Posterior cingulate gyrus (tissue), 11 donors: ENCODE measurements at regions not wholly inside any gene's neighbourhood (a gene's known extent, or its start where the extent isn't known, plus 50 kb on each side); places are given as distances from the start of the nearest gene placed in this dataset.
"Not testable (repeated sequence)": the region's sequence is repeated elsewhere in the genome, so short reads cannot be mapped to it uniquely, and the experiment has no call there.

Experiments used
- DNase-seq, 10 donors: peaks; one replicate each; pipeline versions ENCODE4 v3.0.0 to v3.0.0-alpha.2; 2020 to 2021; ENCODE audit warnings: mixed read lengths in 3 of 10
- intact Hi-C: fragments of 100-400 bp; cut with DNase I; formaldehyde crosslinking; loops from one replicate; pipeline ENCODE4 v1.15.1; 2023

- intact Hi-C loops: loop anchor here (2.0 to 5.0 kb wide), 3 partner anchors 164 to 319 kb away; no protein-coding TSS in a partner anchor
- no peak for DNase-seq
Measured at GRCh38 chr10:80697926-80698325, 160.2 kb downstream of the SH2D4B start.

DNA sequence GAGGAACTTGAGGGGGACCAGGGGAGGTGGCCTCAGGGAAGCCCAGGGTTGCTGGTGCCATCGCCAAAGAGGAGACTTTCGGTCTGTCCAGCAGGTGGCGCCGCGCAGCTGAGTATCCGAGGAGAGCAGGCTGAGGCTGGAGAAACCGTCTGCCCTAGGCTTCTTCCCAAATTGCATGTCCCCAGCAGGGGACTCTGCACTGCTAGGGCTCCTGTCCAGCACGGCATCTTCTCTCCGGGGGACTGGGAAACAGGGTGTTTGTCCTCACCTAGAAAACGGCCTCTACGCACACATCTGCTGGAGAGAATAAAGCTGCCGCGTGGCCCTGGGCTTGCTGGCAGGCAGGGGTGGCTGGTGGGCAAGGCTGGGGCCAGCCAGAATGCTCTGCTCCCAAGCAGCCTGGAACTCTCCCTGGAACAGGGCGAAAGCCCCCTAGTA lies 161.9 kb downstream of the SH2D4B start:
- DNase-seq: peak; percentile 74 to 97 (median 92)

DNA sequence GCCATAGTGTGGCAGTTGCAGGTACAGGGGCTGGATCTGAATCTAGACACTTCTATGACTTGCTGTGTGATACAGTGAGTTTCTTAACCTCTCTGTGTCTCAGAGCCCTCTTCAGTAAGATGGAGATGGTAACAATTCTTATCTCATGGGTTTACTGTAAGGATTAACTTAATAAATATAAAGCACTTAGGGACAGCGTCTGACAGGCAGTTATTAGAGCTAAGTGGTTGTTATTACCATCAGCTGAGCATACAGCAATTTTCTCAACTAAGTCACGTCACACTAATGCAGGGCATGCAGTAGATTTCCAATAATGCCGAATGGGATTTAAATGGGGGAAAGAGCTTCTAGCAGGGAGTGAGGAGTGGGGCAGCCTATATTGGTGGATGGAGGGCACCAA lies 162.6 kb downstream of the SH2D4B start:
- DNase-seq: no peak
- intact Hi-C loops: no loop called here

More for the DNA sequence above, 161.9 kb downstream of the SH2D4B start:
- intact Hi-C loops: loop anchor here (2.0 to 5.0 kb wide), 3 partner anchors 163 to 318 kb away; no protein-coding TSS in a partner anchor

DNA sequence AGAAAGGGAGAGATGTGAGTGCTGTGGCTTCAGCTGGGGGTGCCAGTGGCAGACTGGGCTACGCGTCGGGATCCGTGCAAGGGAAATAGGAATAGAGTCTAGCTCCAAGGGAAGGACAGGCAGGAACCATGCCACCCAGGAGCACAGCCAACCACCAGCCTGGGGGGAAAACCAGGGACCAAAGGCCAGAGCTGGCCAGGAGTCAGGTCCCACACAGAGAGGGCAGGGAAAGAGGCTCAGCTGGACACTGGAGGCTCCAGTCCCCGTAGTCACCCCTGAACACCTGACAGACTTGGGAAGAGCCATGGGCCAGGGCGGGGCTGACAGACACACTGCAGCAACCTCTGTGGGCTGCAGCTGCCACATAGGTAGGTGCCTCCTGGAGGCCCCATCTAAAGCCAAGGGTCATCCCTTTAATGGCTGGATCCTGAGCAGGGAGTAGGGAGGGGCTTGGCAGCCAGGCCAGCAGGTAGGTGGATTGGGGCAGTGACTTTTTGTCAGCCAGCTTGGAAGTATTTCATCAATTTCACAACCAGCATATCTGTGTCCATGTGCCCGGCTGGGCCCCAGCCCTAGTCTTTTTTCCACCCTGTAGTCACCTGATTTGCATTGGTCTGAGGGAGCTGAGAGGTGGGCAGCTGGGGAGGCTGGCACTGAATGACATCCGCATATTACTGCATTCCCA lies 163.2 kb downstream of the SH2D4B start:
- intact Hi-C loops: no loop called here
- no peak for DNase-seq

GRCh38 chr10:80701706-80702105 lies 164.0 kb downstream of the SH2D4B start:
- intact Hi-C loops: no loop called here
- DNase-seq: no peak

- DNase-seq: peak in 8 of 10 donors; percentile 62 to 93 (median 72)
- intact Hi-C loops: no loop called here
Measured at GRCh38 chr10:80702143-80702542, 164.4 kb downstream of the SH2D4B start.

- DNase-seq: no peak
- intact Hi-C loops: no loop called here
Measured at GRCh38 chr10:80705899-80706298, 168.2 kb downstream of the SH2D4B start.

DNA sequence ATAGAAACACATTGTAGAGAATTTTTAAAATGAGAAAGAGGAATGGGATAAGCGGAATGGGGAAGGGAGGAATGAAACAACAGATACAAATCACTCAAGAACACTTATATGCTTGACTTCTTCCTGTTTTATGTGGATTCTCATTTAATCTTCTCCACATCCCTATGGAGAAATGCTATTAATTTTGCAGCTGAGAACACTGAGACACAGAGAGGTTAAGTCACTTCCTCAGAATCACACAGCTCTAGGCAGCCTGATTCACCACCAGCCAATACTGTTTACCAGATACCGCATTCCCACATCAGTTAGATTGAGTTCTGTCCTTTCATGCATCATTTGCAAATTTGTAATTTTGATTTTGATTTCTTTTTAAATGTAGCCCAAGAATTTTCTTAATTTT lies 170.5 kb downstream of the SH2D4B start:
- no peak for DNase-seq
- intact Hi-C loops: no loop called here

GRCh38 chr10:80708808-80709207 lies 171.1 kb downstream of the SH2D4B start:
- no peak for DNase-seq
- intact Hi-C loops: no loop called here

DNA sequence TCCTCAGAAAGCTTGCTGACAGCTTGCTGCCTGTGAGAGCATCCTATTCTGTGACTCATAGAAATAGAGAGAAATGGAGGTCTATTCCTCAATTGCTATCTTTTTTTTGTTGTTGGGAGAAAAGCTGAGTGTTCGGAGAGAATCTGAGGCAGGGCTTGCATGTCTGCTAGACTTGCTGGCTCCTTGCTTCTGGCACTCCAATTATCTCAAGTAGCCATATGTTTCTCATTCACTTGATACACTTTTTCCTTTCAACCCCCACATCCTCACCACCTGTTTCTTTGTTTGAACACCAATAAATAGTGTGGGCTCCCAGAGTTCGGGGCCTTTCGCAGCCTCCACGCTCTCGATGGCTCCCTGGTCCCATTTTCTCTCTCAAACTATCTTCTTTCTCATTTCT lies 172.2 kb downstream of the SH2D4B start:
- intact Hi-C loops: no loop called here
- DNase-seq: no peak

DNA sequence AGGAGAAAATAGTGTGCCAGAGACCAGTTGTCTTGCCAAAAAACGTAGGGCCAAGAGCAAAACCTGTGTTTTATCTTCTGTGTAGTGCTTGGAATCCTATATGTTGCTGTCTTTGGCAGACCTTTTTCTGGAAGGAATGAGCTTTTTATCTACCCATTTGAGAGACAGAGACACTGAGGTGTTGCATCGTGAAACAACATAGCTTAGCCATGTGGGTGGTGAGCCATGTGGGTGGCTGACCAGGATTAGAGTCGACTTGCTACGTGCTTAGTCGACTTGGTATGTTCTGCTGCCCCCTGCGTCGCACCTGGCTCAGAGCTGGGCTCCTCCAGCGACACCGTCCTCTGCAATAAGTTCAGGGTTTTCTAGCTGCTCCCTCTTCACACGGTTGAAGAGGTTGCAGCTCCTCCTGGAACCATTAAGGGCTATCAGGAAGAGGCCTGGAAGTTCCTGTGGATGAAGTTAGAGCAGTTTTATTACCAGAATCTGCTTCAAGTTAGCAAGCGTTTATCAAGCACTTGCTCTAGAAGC lies 175.8 kb downstream of the SH2D4B start:
- DNase-seq: peak in 1 of 10 donors; percentile 34
- intact Hi-C loops: no loop called here

DNA sequence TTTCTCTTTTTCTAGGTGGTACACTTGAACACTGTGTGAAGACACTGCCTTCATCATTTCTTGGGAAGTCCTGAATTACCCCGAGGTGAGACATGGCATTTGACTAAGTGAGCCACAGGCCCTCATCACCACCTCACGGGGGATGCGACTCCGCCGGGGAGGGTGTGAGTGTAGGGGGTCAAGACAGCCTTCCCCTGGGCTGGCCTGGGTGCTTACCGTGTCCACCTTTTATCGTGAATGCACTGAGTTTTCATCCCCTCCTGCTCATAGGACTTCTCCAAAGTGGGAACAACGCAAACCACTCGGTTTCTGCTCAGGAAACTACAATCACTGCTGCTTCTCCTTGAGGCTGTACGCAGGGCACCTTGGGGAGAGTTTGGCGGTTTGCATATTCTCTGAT lies 176.9 kb downstream of the SH2D4B start:
- intact Hi-C loops: no loop called here
- DNase-seq: peak in 1 of 10 donors; percentile 70

DNA sequence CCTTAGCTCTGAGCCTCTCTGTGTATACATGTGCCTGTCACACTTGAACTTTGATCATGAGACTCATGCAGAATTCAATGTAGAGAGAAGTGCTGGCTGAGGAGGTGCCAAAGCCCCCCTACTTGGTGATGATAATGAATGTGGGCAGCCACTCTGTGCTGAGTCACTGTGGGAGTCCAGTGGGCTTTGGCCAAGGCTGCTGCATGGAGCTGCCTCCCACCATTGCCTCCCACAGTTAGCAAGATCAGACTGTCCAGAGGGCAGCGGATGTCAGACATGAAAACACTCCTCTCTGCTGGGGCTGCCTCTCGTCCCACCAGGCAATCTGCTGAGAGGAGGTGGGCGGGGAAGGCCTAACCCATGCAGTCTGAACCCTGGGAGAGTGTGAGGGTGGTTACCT lies 180.3 kb downstream of the SH2D4B start:
- DNase-seq: no peak
- intact Hi-C loops: no loop called here

DNA sequence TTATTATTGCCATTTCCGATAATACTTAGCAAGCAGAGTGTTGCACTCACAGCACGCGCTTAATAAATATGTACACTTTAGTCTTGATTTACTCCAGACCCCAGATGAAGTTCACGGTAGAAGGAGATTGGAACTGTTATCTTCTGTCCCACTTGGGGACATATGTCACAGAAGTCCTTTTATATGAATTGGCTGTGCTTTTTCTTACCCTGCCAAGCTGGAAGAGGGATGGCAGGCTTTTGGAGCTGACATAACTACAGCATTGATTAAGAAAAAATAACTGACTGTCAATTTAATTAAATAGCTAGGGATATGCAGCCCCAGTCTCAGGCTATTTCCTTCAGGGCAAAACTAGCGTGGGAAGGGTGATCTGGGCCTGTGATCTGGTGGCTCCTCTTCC lies 182.2 kb downstream of the SH2D4B start:
- DNase-seq: no peak
- intact Hi-C loops: no loop called here

- intact Hi-C loops: no loop called here
- DNase-seq: no peak
Measured at GRCh38 chr10:80720549-80720948, 182.8 kb downstream of the SH2D4B start.

DNA sequence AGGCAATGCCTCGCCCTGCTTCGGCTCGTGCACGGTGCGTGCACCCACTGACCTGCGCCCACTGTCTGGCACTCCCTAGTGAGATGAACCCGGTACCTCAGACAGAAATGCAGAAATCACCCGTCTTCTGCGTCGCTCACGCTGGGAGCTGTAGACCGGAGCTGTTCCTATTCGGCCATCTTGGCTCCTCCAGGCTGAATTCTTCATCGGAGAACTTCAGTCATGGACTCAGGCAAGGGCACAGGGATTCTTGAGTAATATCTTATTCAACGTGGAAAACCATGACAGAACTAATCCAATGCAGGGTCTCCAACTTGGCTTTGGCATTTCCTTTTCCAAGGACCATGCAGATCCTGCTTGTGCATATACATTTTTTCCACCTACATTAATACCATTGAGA lies 190.7 kb downstream of the SH2D4B start:
- DNase-seq, intact Hi-C loops: not testable (repeated sequence)

DNA sequence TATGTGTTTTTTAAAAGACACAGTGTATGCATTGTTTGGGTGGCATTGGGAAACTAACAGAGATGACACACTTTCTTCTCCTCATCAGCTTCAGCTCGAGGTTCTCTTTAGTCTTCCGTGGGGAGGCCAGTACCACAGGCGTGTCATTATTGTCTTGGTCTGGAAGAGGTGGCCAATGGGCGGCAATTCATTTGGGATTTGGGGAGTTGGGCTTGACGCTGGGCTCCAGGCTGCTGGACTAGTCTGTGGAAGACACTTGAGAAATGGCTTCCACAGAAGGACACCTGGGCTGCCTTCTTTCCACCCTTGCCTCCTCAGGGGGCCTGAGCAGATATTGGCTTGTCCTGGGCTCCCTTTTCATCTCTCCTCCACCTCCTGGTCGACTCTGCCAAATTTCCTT lies 192.2 kb downstream of the SH2D4B start:
- no peak for DNase-seq

GRCh38 chr10:80730522-80730921 lies 192.8 kb downstream of the SH2D4B start:
- DNase-seq: no peak
- intact Hi-C loops: no loop called here

More for the DNA sequence above, 192.2 kb downstream of the SH2D4B start:
- intact Hi-C loops: no loop called here

- intact Hi-C loops: no loop called here
- DNase-seq: no peak
Measured at GRCh38 chr10:80734589-80734988, 196.9 kb downstream of the SH2D4B start.

GRCh38 chr10:80737209-80737608 lies 199.5 kb downstream of the SH2D4B start:
- DNase-seq: no peak
- intact Hi-C loops: no loop called here

DNA sequence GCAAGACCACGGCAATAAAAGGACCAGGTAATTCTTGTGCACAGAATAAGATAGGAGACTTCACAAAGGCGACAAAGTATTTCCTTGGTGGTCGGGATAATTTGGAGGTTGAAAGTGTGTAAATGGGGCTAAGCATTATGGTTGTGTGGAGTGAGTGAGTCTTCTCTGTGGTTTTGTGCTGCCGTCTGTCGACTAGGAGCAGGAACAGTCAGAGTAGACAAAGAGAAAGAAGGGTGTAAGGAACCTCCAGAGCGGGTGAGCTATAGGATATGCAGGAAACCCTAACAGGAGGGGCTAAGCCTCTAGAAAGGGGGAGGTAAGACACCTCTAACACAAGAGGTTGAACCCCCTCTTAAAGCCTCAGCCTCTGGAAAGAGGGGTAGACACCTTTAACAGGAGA lies 201.6 kb downstream of the SH2D4B start:
- DNase-seq: no peak
- intact Hi-C loops: no loop called here

GRCh38 chr10:80739963-80740715 lies 202.4 kb downstream of the SH2D4B start:
- no peak for DNase-seq
- intact Hi-C loops: no loop called here
